ENCODE measurements at regions not wholly inside any gene's neighbourhood (a gene's known extent, or its start where the extent isn't known, plus 50 kb on each side); places are given as distances from the start of the nearest gene placed in this dataset.

- no peak for DNase-seq (ENCODE audit: low spot score)
Observed at GRCh38 chr3:83738202-83738601, 1220.6 kb upstream of the CADM2 start.

GRCh38 chr3:83740504-83740903 is 1218.3 kb upstream of the CADM2 start:
- no peak for DNase-seq (ENCODE audit: low spot score)

GRCh38 chr3:83765956-83766355 is 1192.8 kb upstream of the CADM2 start:
- DNase-seq (ENCODE audit: low spot score) = no peak

- DNase-seq (ENCODE audit: low spot score) = no peak
Observed at GRCh38 chr3:83769791-83770663, 1188.8 kb upstream of the CADM2 start.

- DNase-seq (ENCODE audit: low spot score) = peak; percentile 4
Observed at GRCh38 chr3:83770664-83771402, 1188.0 kb upstream of the CADM2 start.

- DNase-seq (ENCODE audit: low spot score) = no peak
Observed at GRCh38 chr3:83802801-83803200, 1156.0 kb upstream of the CADM2 start.

- no peak for DNase-seq (ENCODE audit: low spot score)
Observed at GRCh38 chr3:83807511-83807910, 1151.3 kb upstream of the CADM2 start.

GRCh38 chr3:83813176-83813575 is 1145.6 kb upstream of the CADM2 start:
- DNase-seq (ENCODE audit: low spot score) = no peak

GRCh38 chr3:83816653-83817052 is 1142.1 kb upstream of the CADM2 start:
- no peak for DNase-seq (ENCODE audit: low spot score)

- no peak for DNase-seq (ENCODE audit: low spot score)
Observed at GRCh38 chr3:83821506-83821905, 1137.3 kb upstream of the CADM2 start.

GRCh38 chr3:83823095-83823494 is 1135.7 kb upstream of the CADM2 start:
- no peak for DNase-seq (ENCODE audit: low spot score)

- DNase-seq (ENCODE audit: low spot score) = no peak
Observed at GRCh38 chr3:83835040-83835439, 1123.7 kb upstream of the CADM2 start.

- no peak for DNase-seq (ENCODE audit: low spot score)
Observed at GRCh38 chr3:83842511-83842910, 1116.3 kb upstream of the CADM2 start.

GRCh38 chr3:83843716-83844115 is 1115.1 kb upstream of the CADM2 start:
- no peak for DNase-seq (ENCODE audit: low spot score)

GRCh38 chr3:83849106-83849730 is 1109.6 kb upstream of the CADM2 start:
- no peak for DNase-seq (ENCODE audit: low spot score)

- DNase-seq (ENCODE audit: low spot score) = no peak
Observed at GRCh38 chr3:83863380-83863779, 1095.4 kb upstream of the CADM2 start.

GRCh38 chr3:83868909-83869567 is 1089.8 kb upstream of the CADM2 start:
- DNase-seq (ENCODE audit: low spot score) = no peak

GRCh38 chr3:83873550-83873949 is 1085.2 kb upstream of the CADM2 start:
- DNase-seq (ENCODE audit: low spot score) = no peak

- DNase-seq (ENCODE audit: low spot score) = no peak
Observed at GRCh38 chr3:83877910-83878309, 1080.9 kb upstream of the CADM2 start.

- no peak for DNase-seq (ENCODE audit: low spot score)
Observed at GRCh38 chr3:83882701-83883100, 1076.1 kb upstream of the CADM2 start.

GRCh38 chr3:83890039-83890762 is 1068.6 kb upstream of the CADM2 start:
- no peak for DNase-seq (ENCODE audit: low spot score)

GRCh38 chr3:83890763-83891135 is 1068.0 kb upstream of the CADM2 start:
- DNase-seq (ENCODE audit: low spot score) = no peak

Measured in A172 (cell line).